ENCODE measurements at regions not wholly inside any gene's neighbourhood (a gene's known extent, or its start where the extent isn't known, plus 50 kb on each side); places are given as distances from the start of the nearest gene placed in this dataset.

DNA sequence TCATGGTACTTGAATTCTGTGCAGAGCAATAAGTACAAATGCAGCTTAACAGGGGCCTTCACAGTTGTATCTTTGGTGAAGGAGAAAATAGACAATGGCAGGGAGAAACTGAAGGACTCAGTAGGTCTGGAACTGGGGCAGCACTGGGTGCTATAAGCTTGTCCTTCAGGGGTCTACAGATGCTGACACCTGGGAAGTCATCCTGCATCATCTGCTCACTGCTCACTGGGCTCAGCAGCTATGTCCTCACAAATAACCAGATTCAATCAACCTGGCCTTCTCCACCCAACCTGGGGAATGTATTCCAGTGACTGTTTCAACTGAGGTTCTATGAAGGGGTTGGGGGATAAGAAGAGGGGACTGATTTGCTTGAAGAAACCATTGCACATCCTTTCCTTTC is 117.0 kb downstream of the ZNF280B start:
- TF ChIP-seq POLR2A (IDR thresholded peaks at IDR 0.05; ENCODE audit: low read length), result no peak
- no peak for TF ChIP-seq GATA1 (IDR thresholded peaks at IDR 0.05; ENCODE audit: low read depth, low read length)
